ENCODE measurements at regions not wholly inside any gene's neighbourhood (a gene's known extent, or its start where the extent isn't known, plus 50 kb on each side); places are given as distances from the start of the nearest gene placed in this dataset.

DNA sequence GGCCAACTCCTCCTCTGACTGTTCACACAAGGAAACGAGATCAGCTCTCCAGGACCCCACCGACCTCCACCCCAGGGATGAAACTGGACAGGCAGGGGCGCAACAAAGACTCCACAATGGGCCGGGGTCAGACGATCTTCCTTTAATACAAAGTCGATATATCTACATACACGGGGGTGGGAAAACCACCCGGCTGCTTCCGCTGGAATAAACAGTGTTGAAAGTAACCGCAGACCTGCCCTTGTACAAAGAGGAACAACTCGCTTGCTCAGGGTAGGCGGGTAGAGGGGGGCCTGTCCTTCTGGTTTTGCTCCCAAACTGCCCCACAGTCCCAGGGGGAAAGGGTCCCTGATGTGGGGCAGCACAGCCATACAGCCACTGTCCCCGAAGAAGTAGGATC is 135.2 kb downstream of the PTPRS start:
- TF ChIP-seq, protein P1, sequence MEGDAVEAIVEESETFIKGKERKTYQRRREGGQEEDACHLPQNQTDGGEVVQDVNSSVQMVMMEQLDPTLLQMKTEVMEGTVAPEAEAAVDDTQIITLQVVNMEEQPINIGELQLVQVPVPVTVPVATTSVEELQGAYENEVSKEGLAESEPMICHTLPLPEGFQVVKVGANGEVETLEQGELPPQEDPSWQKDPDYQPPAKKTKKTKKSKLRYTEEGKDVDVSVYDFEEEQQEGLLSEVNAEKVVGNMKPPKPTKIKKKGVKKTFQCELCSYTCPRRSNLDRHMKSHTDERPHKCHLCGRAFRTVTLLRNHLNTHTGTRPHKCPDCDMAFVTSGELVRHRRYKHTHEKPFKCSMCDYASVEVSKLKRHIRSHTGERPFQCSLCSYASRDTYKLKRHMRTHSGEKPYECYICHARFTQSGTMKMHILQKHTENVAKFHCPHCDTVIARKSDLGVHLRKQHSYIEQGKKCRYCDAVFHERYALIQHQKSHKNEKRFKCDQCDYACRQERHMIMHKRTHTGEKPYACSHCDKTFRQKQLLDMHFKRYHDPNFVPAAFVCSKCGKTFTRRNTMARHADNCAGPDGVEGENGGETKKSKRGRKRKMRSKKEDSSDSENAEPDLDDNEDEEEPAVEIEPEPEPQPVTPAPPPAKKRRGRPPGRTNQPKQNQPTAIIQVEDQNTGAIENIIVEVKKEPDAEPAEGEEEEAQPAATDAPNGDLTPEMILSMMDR (conservative IDR thresholded peaks at IDR 0.05 in 1 of 2, IDR thresholded peaks at IDR 0.05 in 1 of 2; ENCODE audit: extremely low read depth in 1 of 2, insufficient read depth in 1 of 2, low read depth in 1 of 2, low read length in 2 of 2): no peak
- TF ChIP-seq EZH2 (IDR thresholded peaks at IDR 0.05; ENCODE audit: borderline replicate concordance, low read length): no peak

Data from mammary epithelial cell (primary cell).